Neural progenitor cell (in vitro differentiated cells): ENCODE measurements at regions not wholly inside any gene's neighbourhood (a gene's known extent, or its start where the extent isn't known, plus 50 kb on each side); places are given as distances from the start of the nearest gene placed in this dataset.

Source experiments
- DNase-seq: peaks from one replicate; pipeline ENCODE4 v3.0.0-alpha.2; 2016; ENCODE audit warnings: low spot score
- H2AFZ ChIP-seq: fragments of 200-600 bp; sonication (generic); replicated peaks from 2 replicates; pipeline ENCODE4 v1.6.1; 2016; ENCODE audit warnings: antibody characterized with exemption
- H3F3A ChIP-seq: fragments of 200-600 bp; sonication (generic); 2 replicates; pipeline ENCODE4 v1.6.1; 2016; ENCODE audit warnings: antibody characterized with exemption, low read depth
- H3K27ac ChIP-seq: fragments of 200-600 bp; sonication (generic); 2 replicates; pipeline ENCODE4 v1.5.1; 2016; ENCODE audit warnings: mild to moderate bottlenecking
- H3K27me3 ChIP-seq: fragments of 200-600 bp; sonication (generic); 2 replicates; pipeline ENCODE4 v1.6.1; 2016; ENCODE audit warnings: mild to moderate bottlenecking, moderate library complexity
- H3K36me3 ChIP-seq: fragments of 200-600 bp; sonication (generic); 2 replicates; pipeline ENCODE4 v1.5.1; 2016
- H3K4me1 ChIP-seq: fragments of 200-600 bp; sonication (generic); 2 replicates; pipeline ENCODE4 v1.6.1; 2016; ENCODE audit warnings: mixed run types
- H3K4me2 ChIP-seq: fragments of 200-600 bp; sonication (generic); 2 replicates; pipeline ENCODE4 v1.6.1; 2016
- H3K4me3 ChIP-seq: fragments of 200-600 bp; sonication (generic); 2 replicates; pipeline ENCODE4 v1.5.1; 2016
- H3K79me2 ChIP-seq: fragments of 200-600 bp; sonication (generic); 2 replicates; pipeline ENCODE4 v1.6.1; 2016; ENCODE audit warnings: low read depth
- H3K9ac ChIP-seq: fragments of 200-600 bp; sonication (generic); 2 replicates; pipeline ENCODE4 v1.6.1; 2016
- H3K9me3 ChIP-seq: fragments of 200-600 bp; sonication (generic); 2 replicates; pipeline ENCODE4 v1.5.1; 2016; ENCODE audit warnings: low read depth
- H4K20me1 ChIP-seq: fragments of 200-600 bp; sonication (generic); 2 replicates; pipeline ENCODE4 v1.6.1; 2016; ENCODE audit warnings: low read depth
- H3K27ac Mint-ChIP-seq: 3 replicates; pipeline ENCODE4 v1.8.0; 2021; ENCODE audit warnings: mixed read lengths
- H3K27me3 Mint-ChIP-seq: 2 replicates; pipeline ENCODE4 v1.8.0; 2022; ENCODE audit warnings: low read depth, mild to moderate bottlenecking, inconsistent platforms, moderate library complexity, mixed read lengths; ENCODE audit not compliant: insufficient read depth
- H3K36me3 Mint-ChIP-seq: 3 replicates; pipeline ENCODE4 v1.8.0; 2021; ENCODE audit warnings: mixed read lengths
- H3K4me1 Mint-ChIP-seq: 3 replicates; pipeline ENCODE4 v1.8.0; 2021; ENCODE audit warnings: mixed read lengths
- H3K4me3 Mint-ChIP-seq: 3 replicates; pipeline ENCODE4 v1.8.0; 2021; ENCODE audit warnings: mild to moderate bottlenecking, moderate library complexity, mixed read lengths
- H3K9me3 Mint-ChIP-seq: 3 replicates; pipeline ENCODE4 v1.8.0; 2020; ENCODE audit warnings: mixed read lengths
- EZH2 ChIP-seq: fragments of 200-600 bp; sonication (generic); IDR thresholded peaks from 2 replicates; pipeline ENCODE4 v1.6.1; 2017; ENCODE audit warnings: antibody characterized with exemption, mild to moderate bottlenecking, moderate library complexity
- EZH2phosphoT487 ChIP-seq: fragments of 200-600 bp; sonication (generic); IDR thresholded peaks from 2 replicates; pipeline ENCODE4 v1.6.1; 2017; ENCODE audit warnings: antibody characterized with exemption
- TF ChIP-seq, protein P1 (sequence below): fragments of 200-600 bp; sonication (generic); IDR thresholded peaks from 2 replicates; pipeline ENCODE4 v1.5.1; 2017; ENCODE audit warnings: antibody characterized with exemption, mild to moderate bottlenecking

DNA sequence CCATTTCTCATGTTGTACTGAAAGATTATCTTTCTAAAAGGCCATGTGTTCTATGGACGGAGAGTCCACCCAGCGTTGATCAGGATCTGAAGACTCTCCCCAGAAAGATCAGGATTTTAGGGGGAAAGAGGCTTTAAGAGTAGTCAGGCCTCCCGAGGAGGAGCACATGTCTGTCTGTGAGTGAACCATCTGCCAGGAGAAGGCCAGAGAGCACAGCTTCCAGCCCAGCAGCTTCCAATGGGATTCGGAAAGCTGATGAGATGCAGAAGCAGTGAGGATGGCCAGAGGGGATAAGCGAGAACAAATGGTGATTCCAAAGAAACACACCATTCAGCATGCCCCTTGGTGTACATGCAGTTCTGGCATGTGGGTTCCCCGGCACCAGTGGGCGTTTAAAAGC lies 88.5 kb upstream of the TCERG1L start:
- H3K27ac Mint-ChIP-seq: no peak overlapping the region

DNA sequence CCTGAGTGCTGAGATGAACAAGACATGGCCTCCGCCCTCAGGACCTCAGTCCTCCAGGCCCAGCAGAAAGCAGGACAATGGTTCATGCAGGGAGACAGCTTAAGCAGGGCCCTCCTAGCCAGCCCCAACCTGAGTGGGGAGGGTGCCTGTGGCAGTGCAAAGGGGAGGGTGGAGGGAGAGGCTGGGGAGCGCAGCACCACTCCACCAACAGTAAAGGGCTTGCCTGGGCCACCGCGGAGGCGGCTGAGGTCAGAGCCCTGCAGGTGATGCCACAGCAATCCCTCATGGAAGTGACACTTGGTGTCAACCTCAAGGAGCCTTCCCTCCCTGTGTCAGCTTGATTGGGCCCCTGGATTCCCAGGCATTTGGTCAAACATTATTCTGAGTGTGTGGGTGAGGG lies 89.0 kb upstream of the TCERG1L start:
- Mint-ChIP-seq H3K4me1 (peaks cover 28% of the 10 kb centered on the region), H3K27me3 (peaks cover 16% of the 10 kb centered on the region), H3K9me3 (no peaks in the 10 kb centered on the region), H3K36me3 (no peaks in the 10 kb centered on the region), H3K27ac (no peak overlapping the region), H3K4me3 (no peak overlapping the region)
- H3K4me2 ChIP-seq: no peak overlapping the region
- H3K4me3 ChIP-seq: no peak overlapping the region
- H3K27me3 ChIP-seq: no peaks in the 10 kb centered on the region
- no peak for DNase-seq
- TF ChIP-seq, protein P1, sequence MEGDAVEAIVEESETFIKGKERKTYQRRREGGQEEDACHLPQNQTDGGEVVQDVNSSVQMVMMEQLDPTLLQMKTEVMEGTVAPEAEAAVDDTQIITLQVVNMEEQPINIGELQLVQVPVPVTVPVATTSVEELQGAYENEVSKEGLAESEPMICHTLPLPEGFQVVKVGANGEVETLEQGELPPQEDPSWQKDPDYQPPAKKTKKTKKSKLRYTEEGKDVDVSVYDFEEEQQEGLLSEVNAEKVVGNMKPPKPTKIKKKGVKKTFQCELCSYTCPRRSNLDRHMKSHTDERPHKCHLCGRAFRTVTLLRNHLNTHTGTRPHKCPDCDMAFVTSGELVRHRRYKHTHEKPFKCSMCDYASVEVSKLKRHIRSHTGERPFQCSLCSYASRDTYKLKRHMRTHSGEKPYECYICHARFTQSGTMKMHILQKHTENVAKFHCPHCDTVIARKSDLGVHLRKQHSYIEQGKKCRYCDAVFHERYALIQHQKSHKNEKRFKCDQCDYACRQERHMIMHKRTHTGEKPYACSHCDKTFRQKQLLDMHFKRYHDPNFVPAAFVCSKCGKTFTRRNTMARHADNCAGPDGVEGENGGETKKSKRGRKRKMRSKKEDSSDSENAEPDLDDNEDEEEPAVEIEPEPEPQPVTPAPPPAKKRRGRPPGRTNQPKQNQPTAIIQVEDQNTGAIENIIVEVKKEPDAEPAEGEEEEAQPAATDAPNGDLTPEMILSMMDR: no peak
- no peak for TF ChIP-seq EZH2
- no peak for TF ChIP-seq EZH2phosphoT487
- no peaks in the 10 kb centered on the region for H4K20me1 ChIP-seq
- no peaks in the 10 kb centered on the region for H3K9me3 ChIP-seq
- no peak overlapping the region for H3K9ac ChIP-seq
- H2AFZ ChIP-seq: no peak overlapping the region
- no peak overlapping the region for H3K27ac ChIP-seq
- H3F3A ChIP-seq: no peaks in the 10 kb centered on the region
- H3K36me3 ChIP-seq: no peaks in the 10 kb centered on the region
- no peaks in the 10 kb centered on the region for H3K79me2 ChIP-seq
- peaks cover 8% of the 10 kb centered on the region for H3K4me1 ChIP-seq

More for the DNA sequence above, 88.5 kb upstream of the TCERG1L start:
- Histone ChIP-seq H3K9me3 (no peaks in the 10 kb centered on the region), H3F3A (no peaks in the 10 kb centered on the region), H4K20me1 (no peaks in the 10 kb centered on the region), H3K4me1 (peaks cover 8% of the 10 kb centered on the region), H3K27me3 (no peaks in the 10 kb centered on the region), H3K27ac (no peak overlapping the region), H2AFZ (no peak overlapping the region), H3K36me3 (no peaks in the 10 kb centered on the region), H3K9ac (no peak overlapping the region), H3K79me2 (no peaks in the 10 kb centered on the region), H3K4me2 (no peak overlapping the region), H3K4me3 (no peak overlapping the region)
- TF ChIP-seq EZH2phosphoT487 (no peak), EZH2 (no peak)
- TF ChIP-seq, protein P1: no peak
- H3K36me3 Mint-ChIP-seq: no peaks in the 10 kb centered on the region
- H3K27me3 Mint-ChIP-seq: peaks cover 16% of the 10 kb centered on the region
- H3K9me3 Mint-ChIP-seq: no peaks in the 10 kb centered on the region
- H3K4me1 Mint-ChIP-seq: peaks cover 28% of the 10 kb centered on the region
- no peak for DNase-seq
- no peak overlapping the region for H3K4me3 Mint-ChIP-seq

DNA sequence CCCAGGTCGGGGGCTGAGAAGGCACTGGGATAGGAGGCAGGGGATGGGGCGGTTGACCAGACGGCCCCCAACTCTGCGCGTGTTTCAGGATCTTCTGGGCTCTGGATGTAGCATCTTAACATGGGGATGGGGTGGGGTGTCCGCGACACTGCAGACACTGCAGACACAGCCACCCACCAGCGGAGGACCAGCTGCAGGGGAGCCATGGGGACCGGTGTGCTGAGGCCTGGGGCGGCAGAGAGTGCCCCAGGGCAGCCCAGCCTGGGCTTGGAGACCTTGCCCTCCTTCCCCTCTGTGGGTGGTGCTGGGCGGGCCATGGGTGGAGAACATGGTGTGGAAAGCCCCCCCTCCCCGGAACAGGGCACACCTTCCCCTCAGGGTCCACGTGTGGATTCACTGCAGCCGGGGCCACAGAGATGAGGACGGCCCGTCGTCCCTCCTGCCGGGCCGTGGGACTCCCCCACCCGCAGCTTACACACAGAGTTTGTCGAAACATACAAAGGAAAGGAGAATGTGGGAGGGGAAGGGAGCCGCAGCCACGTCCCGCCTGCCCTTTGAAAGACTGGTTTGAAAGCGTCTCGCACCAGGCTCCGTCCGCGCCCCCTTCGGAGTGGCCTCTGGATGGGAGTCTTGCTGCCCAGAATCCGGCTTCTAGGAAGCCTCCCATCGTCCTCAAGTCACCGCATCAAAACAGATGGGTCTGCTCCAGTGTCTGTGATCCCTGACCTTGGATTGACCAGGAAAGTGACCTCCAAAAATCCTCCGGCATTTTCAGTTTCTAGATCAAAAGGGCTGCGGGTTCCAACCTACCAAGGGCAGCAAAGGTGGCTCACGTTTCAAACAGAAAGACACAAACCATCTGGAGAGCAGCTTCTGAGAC lies 91.5 kb upstream of the TCERG1L start:
- Histone ChIP-seq H3K4me2 (no peak overlapping the region), H3K9me3 (no peaks in the 10 kb centered on the region), H3K27ac (no peak overlapping the region), H3K4me3 (no peak overlapping the region), H3K9ac (no peak overlapping the region), H3K27me3 (no peaks in the 10 kb centered on the region), H2AFZ (no peak overlapping the region), H3K4me1 (no peaks in the 10 kb centered on the region), H3F3A (no peaks in the 10 kb centered on the region), H3K79me2 (no peaks in the 10 kb centered on the region), H3K36me3 (no peaks in the 10 kb centered on the region), H4K20me1 (no peaks in the 10 kb centered on the region)
- Mint-ChIP-seq H3K27me3 (peaks cover 12% of the 10 kb centered on the region), H3K9me3 (no peaks in the 10 kb centered on the region), H3K4me1 (peaks cover 17% of the 10 kb centered on the region), H3K27ac (peak overlapping the region; percentile 42), H3K36me3 (no peaks in the 10 kb centered on the region), H3K4me3 (no peak overlapping the region)
- DNase-seq: no peak
- TF ChIP-seq, protein P1: no peak
- TF ChIP-seq EZH2 (no peak), EZH2phosphoT487 (no peak)
